ENCODE measurements at regions not wholly inside any gene's neighbourhood (a gene's known extent, or its start where the extent isn't known, plus 50 kb on each side); places are given as distances from the start of the nearest gene placed in this dataset.

GRCh38 chr3:165897137-165897536 lies 59.9 kb upstream of the BCHE start:
- TF ChIP-seq EZH2 (IDR thresholded peaks at IDR 0.05; ENCODE audit: borderline replicate concordance, insufficient read depth, low read depth, low read length, poor library complexity, severe bottlenecking), result no peak
- TF ChIP-seq, protein P1, sequence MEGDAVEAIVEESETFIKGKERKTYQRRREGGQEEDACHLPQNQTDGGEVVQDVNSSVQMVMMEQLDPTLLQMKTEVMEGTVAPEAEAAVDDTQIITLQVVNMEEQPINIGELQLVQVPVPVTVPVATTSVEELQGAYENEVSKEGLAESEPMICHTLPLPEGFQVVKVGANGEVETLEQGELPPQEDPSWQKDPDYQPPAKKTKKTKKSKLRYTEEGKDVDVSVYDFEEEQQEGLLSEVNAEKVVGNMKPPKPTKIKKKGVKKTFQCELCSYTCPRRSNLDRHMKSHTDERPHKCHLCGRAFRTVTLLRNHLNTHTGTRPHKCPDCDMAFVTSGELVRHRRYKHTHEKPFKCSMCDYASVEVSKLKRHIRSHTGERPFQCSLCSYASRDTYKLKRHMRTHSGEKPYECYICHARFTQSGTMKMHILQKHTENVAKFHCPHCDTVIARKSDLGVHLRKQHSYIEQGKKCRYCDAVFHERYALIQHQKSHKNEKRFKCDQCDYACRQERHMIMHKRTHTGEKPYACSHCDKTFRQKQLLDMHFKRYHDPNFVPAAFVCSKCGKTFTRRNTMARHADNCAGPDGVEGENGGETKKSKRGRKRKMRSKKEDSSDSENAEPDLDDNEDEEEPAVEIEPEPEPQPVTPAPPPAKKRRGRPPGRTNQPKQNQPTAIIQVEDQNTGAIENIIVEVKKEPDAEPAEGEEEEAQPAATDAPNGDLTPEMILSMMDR (IDR thresholded peaks at IDR 0.05), result no peak
